ENCODE measurements at regions not wholly inside any gene's neighbourhood (a gene's known extent, or its start where the extent isn't known, plus 50 kb on each side); places are given as distances from the start of the nearest gene placed in this dataset.
"Not testable (repeated sequence)": the region's sequence is repeated elsewhere in the genome, so short reads cannot be mapped to it uniquely, and the experiment has no call there.

- ATAC-seq: peak in 2 of 4 donors; percentile 51
- intact Hi-C loops (cut with DNase I): no loop called here
- H3K27ac ChIP-seq: no peak overlapping the region
These were observed 66.2 kb upstream of the RNPC3 start for GRCh38 chr1:103459346-103459745.

GRCh38 chr1:103457886-103458455 lies 67.5 kb upstream of the RNPC3 start:
- WGBS (ENCODE audit: insufficient coverage, low coverage, low lambda C conversion rate, missing lambda C conversion rate): 85% methylated on average over 7 of the region's 7 CpGs
- no peak for DNase-seq
- no peak for ATAC-seq
- Histone ChIP-seq H3K36me3 (no peaks in the 10 kb centered on the region), H3K9me3 (no peaks in the 10 kb centered on the region), H3K27ac (no peak overlapping the region), H3K4me3 (no peak overlapping the region), H3K4me1 (no peaks in the 10 kb centered on the region), H3K27me3 (no peaks in the 10 kb centered on the region)
- intact Hi-C loops (cut with DNase I): no loop called here
- no peak for TF ChIP-seq POLR2A (IDR thresholded peaks at IDR 0.05)
- no peak for TF ChIP-seq CTCF (IDR thresholded peaks at IDR 0.05)

More at GRCh38 chr1:103459346-103459745, 66.2 kb upstream of the RNPC3 start:
- no peak for DNase-seq
- no peak for TF ChIP-seq CTCF (IDR thresholded peaks at IDR 0.05)
- no peak for TF ChIP-seq POLR2A (IDR thresholded peaks at IDR 0.05)
- no peaks in the 10 kb centered on the region for H3K4me1 ChIP-seq
- WGBS (ENCODE audit: insufficient coverage, low coverage, low lambda C conversion rate, missing lambda C conversion rate): 16% methylated on average over 3 of the region's 3 CpGs
- no peaks in the 10 kb centered on the region for H3K36me3 ChIP-seq
- H3K9me3 ChIP-seq: no peaks in the 10 kb centered on the region
- H3K27me3 ChIP-seq: no peaks in the 10 kb centered on the region
- no peak overlapping the region for H3K4me3 ChIP-seq

- no peak for TF ChIP-seq CTCF (IDR thresholded peaks at IDR 0.05)
- no peak for TF ChIP-seq POLR2A (IDR thresholded peaks at IDR 0.05)
- Histone ChIP-seq H3K9me3 (no peaks in the 10 kb centered on the region), H3K36me3 (no peaks in the 10 kb centered on the region), H3K27me3 (no peaks in the 10 kb centered on the region), H3K4me3 (no peak overlapping the region), H3K27ac (no peak overlapping the region), H3K4me1 (no peaks in the 10 kb centered on the region)
- intact Hi-C loops (cut with DNase I): no loop called here
- 29% methylated on average over 1 of the region's 1 CpG for WGBS (ENCODE audit: insufficient coverage, low coverage, low lambda C conversion rate, missing lambda C conversion rate)
- no peak for DNase-seq
- ATAC-seq: no peak
These were observed 76.9 kb upstream of the RNPC3 start for GRCh38 chr1:103448560-103448959.

GRCh38 chr1:103447471-103447870 lies 78.0 kb upstream of the RNPC3 start:
- Histone ChIP-seq H3K27ac (no peak overlapping the region), H3K4me1 (no peaks in the 10 kb centered on the region), H3K27me3 (no peaks in the 10 kb centered on the region), H3K36me3 (no peaks in the 10 kb centered on the region), H3K4me3 (no peak overlapping the region), H3K9me3 (no peaks in the 10 kb centered on the region)
- 76% methylated on average over 1 of the region's 1 CpG for WGBS (ENCODE audit: insufficient coverage, low coverage, low lambda C conversion rate, missing lambda C conversion rate)
- DNase-seq: no peak
- TF ChIP-seq POLR2A (IDR thresholded peaks at IDR 0.05): no peak
- TF ChIP-seq CTCF (IDR thresholded peaks at IDR 0.05): no peak
- intact Hi-C loops (cut with DNase I): no loop called here
- ATAC-seq: no peak

GRCh38 chr1:103441342-103441741 lies 84.2 kb upstream of the RNPC3 start:
- Histone ChIP-seq H3K9me3 (no peaks in the 10 kb centered on the region), H3K27ac (no peak overlapping the region), H3K27me3 (no peaks in the 10 kb centered on the region), H3K36me3 (no peaks in the 10 kb centered on the region), H3K4me3 (no peak overlapping the region), H3K4me1 (no peaks in the 10 kb centered on the region)
- ATAC-seq (no peak), DNase-seq (no peak)
- WGBS (ENCODE audit: insufficient coverage, low coverage, low lambda C conversion rate, missing lambda C conversion rate): 66% methylated on average over 3 of the region's 3 CpGs
- no peak for TF ChIP-seq POLR2A (IDR thresholded peaks at IDR 0.05)
- TF ChIP-seq CTCF (IDR thresholded peaks at IDR 0.05): no peak
- intact Hi-C loops (cut with DNase I): no loop called here

GRCh38 chr1:103436568-103437100 lies 88.9 kb upstream of the RNPC3 start:
- H3K27ac ChIP-seq; H3K4me3 ChIP-seq; H3K27me3 ChIP-seq; H3K36me3 ChIP-seq; H3K4me1 ChIP-seq; ATAC-seq; intact Hi-C loops (cut with DNase I); DNase-seq; H3K9me3 ChIP-seq: not testable (repeated sequence)
- 54% methylated on average over 3 of the region's 4 CpGs for WGBS (ENCODE audit: insufficient coverage, low coverage, low lambda C conversion rate, missing lambda C conversion rate)

Measured in right lobe of liver (tissue), 6 donors.